ENCODE measurements at regions not wholly inside any gene's neighbourhood (a gene's known extent, or its start where the extent isn't known, plus 50 kb on each side); places are given as distances from the start of the nearest gene placed in this dataset.

DNA sequence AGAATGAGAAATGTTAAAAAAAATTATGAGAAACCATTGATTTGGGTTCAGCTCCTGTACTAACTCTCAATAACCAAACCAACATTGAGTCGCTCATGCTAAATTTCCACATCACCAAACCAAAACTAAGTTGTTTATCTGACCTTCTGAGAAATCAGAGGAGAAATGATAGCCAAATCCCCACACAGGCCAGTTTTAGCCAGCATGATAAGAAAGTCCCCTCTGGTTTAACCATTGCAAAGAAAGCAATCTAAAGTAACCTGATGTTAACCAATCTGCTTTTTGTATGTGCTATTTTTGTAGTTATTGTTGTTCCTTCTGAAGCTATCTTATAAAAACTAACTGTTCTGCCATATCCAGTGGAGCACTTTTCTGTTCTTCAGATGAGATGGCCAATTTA lies 599.7 kb downstream of the SLC16A7 start:
- no peaks in the 10 kb centered on the region for H3K9me3 ChIP-seq (ENCODE audit: control insufficient read depth in 4 of 4, low read length in 3 of 4)
- DNase-seq (ENCODE audit: low spot score): no peak
- no peak overlapping the region for H3K9ac ChIP-seq (ENCODE audit: low read depth in 1 of 2, low read length in 2 of 2)
- no peak overlapping the region for H3K27ac ChIP-seq (ENCODE audit: low read depth in 1 of 2, low read length in 2 of 2)
- 81% methylated on average over 1 of the region's 1 CpG for WGBS
- H3K27me3 ChIP-seq (ENCODE audit: control insufficient read depth in 4 of 4, insufficient read depth in 4 of 4, low read length in 3 of 4): no peaks in the 10 kb centered on the region
- H3K36me3 ChIP-seq (ENCODE audit: control insufficient read depth in 4 of 4, insufficient read depth in 3 of 4, low read depth in 1 of 4, low read length in 3 of 4): no peaks in the 10 kb centered on the region
- H3K4me3 ChIP-seq (ENCODE audit: low read depth in 1 of 3, low read length in 3 of 3): no peak overlapping the region
- no peaks in the 10 kb centered on the region for H3K4me1 ChIP-seq (ENCODE audit: control insufficient read depth in 4 of 4, insufficient read depth in 4 of 4, low read length in 3 of 4)
- TF ChIP-seq JUND (IDR thresholded peaks at IDR 0.05): no peak
- TF ChIP-seq, protein P1, sequence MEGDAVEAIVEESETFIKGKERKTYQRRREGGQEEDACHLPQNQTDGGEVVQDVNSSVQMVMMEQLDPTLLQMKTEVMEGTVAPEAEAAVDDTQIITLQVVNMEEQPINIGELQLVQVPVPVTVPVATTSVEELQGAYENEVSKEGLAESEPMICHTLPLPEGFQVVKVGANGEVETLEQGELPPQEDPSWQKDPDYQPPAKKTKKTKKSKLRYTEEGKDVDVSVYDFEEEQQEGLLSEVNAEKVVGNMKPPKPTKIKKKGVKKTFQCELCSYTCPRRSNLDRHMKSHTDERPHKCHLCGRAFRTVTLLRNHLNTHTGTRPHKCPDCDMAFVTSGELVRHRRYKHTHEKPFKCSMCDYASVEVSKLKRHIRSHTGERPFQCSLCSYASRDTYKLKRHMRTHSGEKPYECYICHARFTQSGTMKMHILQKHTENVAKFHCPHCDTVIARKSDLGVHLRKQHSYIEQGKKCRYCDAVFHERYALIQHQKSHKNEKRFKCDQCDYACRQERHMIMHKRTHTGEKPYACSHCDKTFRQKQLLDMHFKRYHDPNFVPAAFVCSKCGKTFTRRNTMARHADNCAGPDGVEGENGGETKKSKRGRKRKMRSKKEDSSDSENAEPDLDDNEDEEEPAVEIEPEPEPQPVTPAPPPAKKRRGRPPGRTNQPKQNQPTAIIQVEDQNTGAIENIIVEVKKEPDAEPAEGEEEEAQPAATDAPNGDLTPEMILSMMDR (IDR thresholded peaks at IDR 0.05; ENCODE audit: low read depth, low read length, missing input control): no peak
- TF ChIP-seq, protein P2, sequence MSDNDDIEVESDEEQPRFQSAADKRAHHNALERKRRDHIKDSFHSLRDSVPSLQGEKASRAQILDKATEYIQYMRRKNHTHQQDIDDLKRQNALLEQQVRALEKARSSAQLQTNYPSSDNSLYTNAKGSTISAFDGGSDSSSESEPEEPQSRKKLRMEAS (IDR thresholded peaks at IDR 0.05): no peak
- no peak for TF ChIP-seq YY1 (IDR thresholded peaks at IDR 0.05)
- no peak for TF ChIP-seq NR2F2 (IDR thresholded peaks at IDR 0.05)
- no peak for TF ChIP-seq TAF1 (conservative IDR thresholded peaks at IDR 0.05)

GRCh38 chr12:60196366-60196765 lies 600.5 kb downstream of the SLC16A7 start:
- TF ChIP-seq RAD21 (IDR thresholded peaks at IDR 0.05) (no peak), ZBTB33 (IDR thresholded peaks at IDR 0.05) (no peak), HNF4G (IDR thresholded peaks at IDR 0.05) (no peak), JUND (IDR thresholded peaks at IDR 0.05) (no peak), EGR1 (IDR thresholded peaks at IDR 0.05; ENCODE audit: low read depth in 2 of 2) (no peak), RXRA (IDR thresholded peaks at IDR 0.05) (no peak), ATF3 (IDR thresholded peaks at IDR 0.05) (no peak), FOXA1 (IDR thresholded peaks at IDR 0.05) (no peak), TAF1 (conservative IDR thresholded peaks at IDR 0.05) (no peak)
- TF ChIP-seq, protein P3, sequence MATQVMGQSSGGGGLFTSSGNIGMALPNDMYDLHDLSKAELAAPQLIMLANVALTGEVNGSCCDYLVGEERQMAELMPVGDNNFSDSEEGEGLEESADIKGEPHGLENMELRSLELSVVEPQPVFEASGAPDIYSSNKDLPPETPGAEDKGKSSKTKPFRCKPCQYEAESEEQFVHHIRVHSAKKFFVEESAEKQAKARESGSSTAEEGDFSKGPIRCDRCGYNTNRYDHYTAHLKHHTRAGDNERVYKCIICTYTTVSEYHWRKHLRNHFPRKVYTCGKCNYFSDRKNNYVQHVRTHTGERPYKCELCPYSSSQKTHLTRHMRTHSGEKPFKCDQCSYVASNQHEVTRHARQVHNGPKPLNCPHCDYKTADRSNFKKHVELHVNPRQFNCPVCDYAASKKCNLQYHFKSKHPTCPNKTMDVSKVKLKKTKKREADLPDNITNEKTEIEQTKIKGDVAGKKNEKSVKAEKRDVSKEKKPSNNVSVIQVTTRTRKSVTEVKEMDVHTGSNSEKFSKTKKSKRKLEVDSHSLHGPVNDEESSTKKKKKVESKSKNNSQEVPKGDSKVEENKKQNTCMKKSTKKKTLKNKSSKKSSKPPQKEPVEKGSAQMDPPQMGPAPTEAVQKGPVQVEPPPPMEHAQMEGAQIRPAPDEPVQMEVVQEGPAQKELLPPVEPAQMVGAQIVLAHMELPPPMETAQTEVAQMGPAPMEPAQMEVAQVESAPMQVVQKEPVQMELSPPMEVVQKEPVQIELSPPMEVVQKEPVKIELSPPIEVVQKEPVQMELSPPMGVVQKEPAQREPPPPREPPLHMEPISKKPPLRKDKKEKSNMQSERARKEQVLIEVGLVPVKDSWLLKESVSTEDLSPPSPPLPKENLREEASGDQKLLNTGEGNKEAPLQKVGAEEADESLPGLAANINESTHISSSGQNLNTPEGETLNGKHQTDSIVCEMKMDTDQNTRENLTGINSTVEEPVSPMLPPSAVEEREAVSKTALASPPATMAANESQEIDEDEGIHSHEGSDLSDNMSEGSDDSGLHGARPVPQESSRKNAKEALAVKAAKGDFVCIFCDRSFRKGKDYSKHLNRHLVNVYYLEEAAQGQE (IDR thresholded peaks at IDR 0.05): no peak
- TF ChIP-seq, protein P1 (IDR thresholded peaks at IDR 0.05; ENCODE audit: low read depth, low read length, missing input control): no peak
- H3K27me3 ChIP-seq (ENCODE audit: control insufficient read depth in 4 of 4, insufficient read depth in 4 of 4, low read length in 3 of 4): no peaks in the 10 kb centered on the region
- DNase-seq (ENCODE audit: low spot score): no peak
- H3K36me3 ChIP-seq (ENCODE audit: control insufficient read depth in 4 of 4, insufficient read depth in 3 of 4, low read depth in 1 of 4, low read length in 3 of 4): no peaks in the 10 kb centered on the region
- H3K9ac ChIP-seq (ENCODE audit: low read depth in 1 of 2, low read length in 2 of 2): no peak overlapping the region
- no peak overlapping the region for H3K27ac ChIP-seq (ENCODE audit: low read depth in 1 of 2, low read length in 2 of 2)
- no peaks in the 10 kb centered on the region for H3K9me3 ChIP-seq (ENCODE audit: control insufficient read depth in 4 of 4, low read length in 3 of 4)
- no peak overlapping the region for H3K4me3 ChIP-seq (ENCODE audit: low read depth in 1 of 3, low read length in 3 of 3)
- WGBS: 93% methylated on average over 10 of the region's 10 CpGs
- H3K4me1 ChIP-seq (ENCODE audit: control insufficient read depth in 4 of 4, insufficient read depth in 4 of 4, low read length in 3 of 4): no peaks in the 10 kb centered on the region
